DMS53 treated with DMSO at 0.1 percent for 48 hours (cell line): ENCODE measurements at regions not wholly inside any gene's neighbourhood (a gene's known extent, or its start where the extent isn't known, plus 50 kb on each side); places are given as distances from the start of the nearest gene placed in this dataset.
"Not testable (repeated sequence)": the region's sequence is repeated elsewhere in the genome, so short reads cannot be mapped to it uniquely, and the experiment has no call there.

Experiments used
- DNase-seq: peaks from one replicate; lab custom pipeline; 2025; ENCODE audit not compliant: unreplicated experiment; lab: John Stamatoyannopoulos, UW

GRCh38 chr10:7070950-7071349 is 339.9 kb downstream of the SFMBT2 start:
- DNase-seq: no peak

- no peak for DNase-seq
Measured at GRCh38 chr10:7069706-7070105, 341.1 kb downstream of the SFMBT2 start.

GRCh38 chr10:7056216-7056615 is 354.6 kb downstream of the SFMBT2 start:
- DNase-seq: no peak

DNA sequence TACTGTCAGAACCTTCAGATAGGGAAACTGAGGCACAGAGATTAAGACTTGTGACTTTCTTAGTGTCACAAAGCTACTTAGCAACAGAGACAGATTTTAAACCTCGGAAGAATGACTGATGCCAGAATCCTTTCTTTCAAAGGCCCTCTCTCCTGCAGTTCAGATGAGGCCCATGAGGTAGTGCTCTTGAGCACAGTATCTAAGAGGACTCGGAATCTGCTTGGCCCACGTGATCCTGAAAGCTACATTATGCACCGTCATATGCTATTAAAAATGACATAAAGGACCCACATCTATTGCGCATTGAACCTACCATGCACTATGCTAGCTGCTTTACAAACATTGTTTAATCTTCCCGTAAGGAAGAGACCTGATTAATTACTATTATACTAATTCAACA is 355.9 kb downstream of the SFMBT2 start:
- no peak for DNase-seq

- DNase-seq: no peak
Measured at GRCh38 chr10:7053195-7053594, 357.6 kb downstream of the SFMBT2 start.

GRCh38 chr10:7050024-7050423 is 360.8 kb downstream of the SFMBT2 start:
- DNase-seq: not testable (repeated sequence)

GRCh38 chr10:7048061-7048460 is 362.8 kb downstream of the SFMBT2 start:
- DNase-seq: no peak

- DNase-seq: no peak
Measured at GRCh38 chr10:7046615-7047014, 364.2 kb downstream of the SFMBT2 start.

DNA sequence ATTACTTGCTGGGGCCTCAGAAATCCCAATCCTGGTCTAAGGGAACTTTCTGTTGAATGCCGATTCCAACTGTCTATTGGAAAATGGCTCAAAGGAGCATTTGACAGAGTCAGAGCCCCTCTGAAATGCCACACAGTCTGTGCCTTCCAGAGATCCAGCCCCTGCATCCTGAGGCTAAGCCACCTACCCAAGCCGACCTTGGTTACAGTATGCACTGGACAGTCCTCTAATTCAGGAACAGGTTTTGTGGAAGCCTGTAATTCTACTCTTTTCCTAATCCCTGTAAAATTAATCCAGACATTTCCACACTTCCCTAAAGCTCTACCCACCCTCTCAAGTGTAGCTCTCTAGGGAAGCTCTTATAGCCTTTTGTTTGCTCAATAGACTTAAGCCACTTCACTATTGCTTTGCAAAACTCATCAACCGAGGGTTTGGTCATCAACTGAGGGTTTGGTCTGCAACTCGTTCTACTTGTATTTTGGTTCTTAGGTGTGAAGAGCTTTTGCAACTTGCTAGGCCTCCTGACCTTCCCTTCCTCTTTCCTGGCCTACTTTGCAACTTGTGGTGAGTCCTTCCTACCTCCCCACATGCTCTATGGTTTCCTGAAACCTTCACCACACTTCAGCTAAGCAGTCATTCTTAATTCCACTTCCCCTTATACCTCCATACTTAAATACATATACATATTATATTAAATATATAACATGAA is 364.8 kb downstream of the SFMBT2 start:
- no peak for DNase-seq

- DNase-seq: no peak
Measured at GRCh38 chr10:7043055-7043653, 367.7 kb downstream of the SFMBT2 start.

DNA sequence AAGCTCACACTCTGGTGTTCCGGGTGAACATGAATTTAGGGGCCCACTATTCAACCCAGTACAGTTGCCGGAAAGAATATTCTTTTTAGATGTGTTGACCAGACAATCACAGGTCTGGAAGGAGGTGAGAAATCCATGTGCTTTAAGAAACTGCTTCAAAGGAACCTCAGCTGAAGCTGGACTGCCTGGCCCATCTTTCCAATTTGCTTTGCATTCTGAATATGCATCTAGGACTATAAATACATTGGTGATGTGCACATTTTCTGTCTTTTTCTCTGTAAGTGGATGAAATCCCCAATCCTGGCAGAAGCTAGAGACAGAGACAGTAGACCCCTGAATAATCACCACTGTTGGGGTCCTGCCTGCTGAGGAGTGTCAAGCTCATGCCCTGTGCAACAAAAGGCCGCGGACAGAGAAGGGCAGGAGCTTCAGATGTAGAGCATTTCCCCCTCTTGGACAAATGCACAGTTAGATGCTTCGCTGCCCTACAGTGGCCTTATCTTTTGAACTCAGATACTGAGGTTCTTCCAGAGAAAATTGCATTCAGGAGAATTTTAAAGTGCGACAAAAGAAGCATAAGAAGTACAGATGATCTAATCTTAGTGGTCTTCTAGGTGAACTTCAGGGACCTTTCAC is 368.3 kb downstream of the SFMBT2 start:
- DNase-seq: no peak

DNA sequence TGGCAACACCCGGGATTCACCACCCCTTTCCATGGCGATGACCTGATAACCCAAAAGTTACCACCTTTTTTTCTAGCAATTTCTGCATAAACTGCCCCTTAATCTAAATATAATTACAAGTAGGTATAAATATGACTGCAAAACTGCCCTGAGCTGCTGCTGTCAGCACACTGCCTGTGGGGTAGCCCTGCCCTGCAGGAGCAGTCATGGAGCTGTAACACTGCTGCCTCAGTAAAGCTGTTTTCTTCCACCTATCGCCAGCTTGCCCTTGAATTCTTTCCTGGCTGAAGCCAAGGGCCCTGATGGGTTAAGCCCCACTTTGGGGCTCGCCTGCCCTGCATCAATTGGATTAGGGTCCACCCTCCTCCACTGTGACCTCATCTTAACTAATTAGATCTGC is 368.8 kb downstream of the SFMBT2 start:
- DNase-seq: no peak

DNA sequence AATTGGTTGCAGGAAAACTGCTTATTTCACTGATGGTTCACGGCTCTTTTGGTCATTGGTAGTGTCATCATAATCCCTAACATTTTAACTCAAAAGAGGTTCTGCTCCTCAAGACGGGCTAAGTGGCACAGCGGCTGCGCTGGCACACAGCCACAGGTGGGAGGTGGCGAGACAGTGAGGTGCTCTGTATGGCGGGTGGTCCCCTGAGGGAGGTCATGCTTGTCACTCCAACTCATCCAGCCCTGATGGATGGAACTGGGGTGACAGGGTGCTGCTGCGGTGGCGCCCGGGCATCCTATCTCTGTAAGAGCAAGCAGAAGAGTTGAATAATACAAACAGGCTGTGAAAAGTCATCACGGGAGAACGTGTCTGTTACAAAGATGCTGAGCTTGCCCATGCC is 370.2 kb downstream of the SFMBT2 start:
- DNase-seq: no peak

GRCh38 chr10:7039859-7040258 is 371.0 kb downstream of the SFMBT2 start:
- no peak for DNase-seq

GRCh38 chr10:7038416-7038815 is 372.4 kb downstream of the SFMBT2 start:
- no peak for DNase-seq

DNA sequence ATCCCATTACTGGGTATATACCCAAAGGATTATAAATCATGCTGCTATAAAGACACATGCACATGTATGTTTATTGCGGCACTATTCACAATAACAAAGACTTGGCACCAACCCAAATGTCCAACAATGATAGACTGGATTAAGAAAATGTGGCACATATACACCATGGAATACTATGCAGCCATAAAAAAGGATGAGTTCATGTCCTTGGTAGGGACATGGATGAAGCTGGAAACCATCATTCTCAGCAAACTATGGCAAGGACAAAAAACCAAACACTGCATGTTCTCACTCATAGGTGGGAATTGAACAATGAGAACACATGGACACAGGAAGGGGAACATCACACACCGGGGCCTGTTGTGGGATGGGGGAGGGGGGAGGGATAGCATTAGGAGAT is 373.4 kb downstream of the SFMBT2 start:
- DNase-seq: not testable (repeated sequence)

DNA sequence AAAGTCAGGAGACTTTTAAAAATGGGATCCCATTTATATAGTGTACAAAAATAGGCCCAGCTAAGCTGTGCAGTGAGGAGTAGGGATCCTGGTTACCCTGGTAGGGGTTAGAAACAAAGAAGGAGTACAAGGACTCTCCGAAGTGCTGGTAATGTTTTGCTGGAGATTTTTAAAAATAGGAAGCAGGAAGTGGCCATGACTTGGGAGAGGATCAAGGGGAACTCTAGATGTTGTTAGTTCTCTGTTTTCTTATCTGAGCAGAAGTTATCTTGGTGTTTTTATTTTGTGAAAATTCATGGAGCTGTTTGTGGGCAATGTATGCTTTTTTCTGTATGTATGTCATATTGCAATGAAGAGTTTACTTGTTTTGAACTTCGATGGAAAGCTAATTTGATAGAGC is 373.9 kb downstream of the SFMBT2 start:
- DNase-seq: no peak

GRCh38 chr10:7035126-7035761 is 375.6 kb downstream of the SFMBT2 start:
- DNase-seq: no peak

- DNase-seq: no peak
Measured at GRCh38 chr10:7033031-7033430, 377.8 kb downstream of the SFMBT2 start.

GRCh38 chr10:7030134-7030855 is 380.5 kb downstream of the SFMBT2 start:
- DNase-seq: no peak

- no peak for DNase-seq
Measured at GRCh38 chr10:7029672-7030071, 381.2 kb downstream of the SFMBT2 start.
